HG03432 (cell line): ENCODE measurements at regions not wholly inside any gene's neighbourhood (a gene's known extent, or its start where the extent isn't known, plus 50 kb on each side); places are given as distances from the start of the nearest gene placed in this dataset.
A peak's percentile ranks its signal among the peaks of the same experiment; 100 is the strongest.
"Not testable (repeated sequence)": the region's sequence is repeated elsewhere in the genome, so short reads cannot be mapped to it uniquely, and the experiment has no call there.

Source experiments
- ATAC-seq: cut with Tn5 transposase; IDR thresholded peaks from one replicate; pipeline ENCODE4 v1.9.1; 2021; ENCODE audit warnings: mild to moderate bottlenecking, moderate library complexity; ENCODE audit not compliant: unreplicated experiment

DNA sequence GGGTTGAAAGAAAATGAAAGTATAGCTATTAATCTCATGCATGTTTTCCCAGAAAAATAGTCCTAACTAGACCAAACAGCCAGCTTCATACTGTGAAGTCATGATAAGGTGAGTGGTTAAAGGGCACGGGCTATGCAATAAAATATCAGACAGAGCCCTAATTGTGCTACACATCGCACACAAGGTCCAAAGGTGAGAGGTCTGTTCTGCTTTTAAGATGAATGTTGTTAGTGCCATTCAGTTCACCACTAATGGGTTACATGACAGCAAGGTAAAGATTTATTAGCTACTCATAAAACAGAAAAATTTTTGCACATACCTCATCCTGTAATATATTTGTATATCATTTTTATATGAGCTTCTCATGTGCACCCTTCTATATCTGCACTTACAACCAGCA, 105.0 kb upstream of the STK17B start:
- ATAC-seq = no peak

- ATAC-seq = no peak
Observed at GRCh38 chr2:196277002-196277401, 105.6 kb upstream of the STK17B start.

- no peak for ATAC-seq
Observed at GRCh38 chr2:196278491-196278911, 107.1 kb upstream of the STK17B start.

GRCh38 chr2:196279541-196279940, 108.2 kb upstream of the STK17B start:
- ATAC-seq = no peak

DNA sequence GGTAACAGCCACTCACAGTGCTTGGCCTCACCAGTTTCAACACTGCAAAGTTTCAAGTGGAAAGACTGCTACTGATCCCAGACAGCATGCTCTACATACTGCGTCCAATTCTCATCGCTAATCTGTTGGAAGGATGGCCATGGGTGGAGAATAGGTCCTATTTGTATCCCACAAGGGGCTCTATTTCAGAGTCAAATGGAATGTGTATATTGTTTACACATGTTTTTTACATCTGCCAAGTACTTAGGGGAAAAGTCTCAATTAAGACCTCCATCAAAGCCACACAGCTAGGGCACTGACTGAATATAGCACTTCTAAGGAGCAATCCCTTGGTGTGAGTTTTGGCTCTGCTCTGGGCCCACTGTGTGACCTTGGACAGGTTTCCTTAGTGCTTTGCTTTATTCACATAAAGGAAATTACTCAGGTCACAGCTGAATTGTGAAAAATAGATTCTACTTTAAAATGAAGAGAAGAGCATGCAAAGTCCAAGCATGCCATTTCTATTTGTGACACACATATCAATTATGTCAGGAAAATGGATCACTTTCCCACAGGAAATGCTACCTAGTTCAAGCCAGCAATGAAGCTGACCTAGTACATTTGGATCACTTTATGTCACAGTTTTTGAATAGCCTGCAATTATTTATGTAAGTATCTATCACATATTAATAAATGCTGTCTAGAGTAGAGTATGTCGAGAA, 112.9 kb upstream of the STK17B start:
- no peak for ATAC-seq

DNA sequence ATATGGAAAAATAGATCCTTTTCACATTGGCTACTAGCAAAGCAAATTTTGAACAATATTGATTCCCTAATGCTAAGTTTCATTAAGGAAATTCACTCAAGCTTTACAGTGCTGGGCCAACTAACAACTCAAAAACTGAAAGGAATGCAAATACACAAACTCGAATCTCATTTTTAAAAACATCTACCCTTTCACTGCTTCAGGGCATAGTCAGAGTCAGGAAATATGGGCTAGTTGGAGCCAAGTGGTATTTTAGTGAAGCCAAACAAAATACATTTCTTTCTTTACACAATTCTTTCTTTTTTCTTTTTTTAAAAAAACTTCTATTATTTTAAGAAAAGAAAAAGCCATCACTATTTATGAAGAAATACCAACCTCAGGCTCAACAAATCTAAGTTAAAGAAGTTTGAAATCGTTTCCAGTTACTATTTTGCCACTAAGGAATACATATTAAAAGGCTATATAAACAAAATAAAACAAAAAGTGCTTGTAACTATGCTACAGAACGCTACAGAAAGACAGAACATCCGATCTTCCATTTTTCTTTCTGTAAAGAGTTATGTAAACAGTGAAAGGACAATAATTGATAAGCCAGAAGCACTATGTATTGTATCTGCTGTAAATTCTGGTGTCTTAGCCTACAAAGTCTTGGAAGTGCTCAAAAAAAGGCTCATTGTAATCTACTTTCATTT, 113.6 kb upstream of the STK17B start:
- ATAC-seq = no peak

DNA sequence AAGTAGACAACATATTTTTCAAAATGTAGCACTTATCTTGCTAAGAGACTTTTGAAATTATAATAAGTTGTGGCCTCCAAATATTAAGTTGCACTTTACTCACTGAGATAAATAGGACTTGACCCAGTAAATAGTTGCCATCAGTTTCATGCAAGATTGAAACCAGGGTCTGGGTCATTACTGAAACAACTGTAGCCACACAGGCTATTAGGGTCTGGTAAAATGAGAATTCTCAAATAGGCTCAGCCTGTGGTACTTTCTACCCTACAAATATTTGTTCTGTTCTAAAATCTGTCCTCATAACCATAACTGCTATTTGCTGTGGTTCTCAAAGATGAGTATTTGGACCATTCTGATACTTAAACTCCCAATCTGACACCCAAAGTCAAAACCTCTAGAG, 115.4 kb upstream of the STK17B start:
- ATAC-seq = peak; percentile 40

- ATAC-seq = no peak
Observed at GRCh38 chr2:196287523-196287922, 116.1 kb upstream of the STK17B start.

DNA sequence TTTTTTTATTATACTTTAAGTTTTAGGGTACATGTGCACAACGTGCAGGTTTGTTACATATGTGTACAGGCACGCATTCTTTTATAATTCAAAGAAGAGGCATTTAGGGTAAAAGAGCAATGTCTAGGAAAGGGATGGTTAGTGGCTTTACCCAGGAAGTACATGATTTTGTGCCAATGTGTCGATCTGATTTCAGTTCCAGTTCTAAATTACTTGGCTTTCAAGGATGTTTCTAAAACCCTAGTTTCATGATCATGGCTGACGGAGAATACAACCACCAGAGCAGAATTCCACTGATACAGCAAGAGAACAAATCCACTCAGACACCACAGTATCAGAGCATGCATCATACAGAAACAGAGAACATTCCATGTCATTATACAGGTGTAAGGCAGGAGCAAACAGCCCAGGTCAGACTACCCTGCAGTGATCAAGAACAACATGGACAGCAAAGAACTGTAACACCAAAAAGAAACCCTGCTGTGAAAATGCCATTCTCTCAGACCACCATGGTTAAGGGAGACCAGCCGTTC, 116.7 kb upstream of the STK17B start:
- ATAC-seq = no peak

- ATAC-seq = peak; percentile 44
Observed at GRCh38 chr2:196289000-196289399, 117.6 kb upstream of the STK17B start.

DNA sequence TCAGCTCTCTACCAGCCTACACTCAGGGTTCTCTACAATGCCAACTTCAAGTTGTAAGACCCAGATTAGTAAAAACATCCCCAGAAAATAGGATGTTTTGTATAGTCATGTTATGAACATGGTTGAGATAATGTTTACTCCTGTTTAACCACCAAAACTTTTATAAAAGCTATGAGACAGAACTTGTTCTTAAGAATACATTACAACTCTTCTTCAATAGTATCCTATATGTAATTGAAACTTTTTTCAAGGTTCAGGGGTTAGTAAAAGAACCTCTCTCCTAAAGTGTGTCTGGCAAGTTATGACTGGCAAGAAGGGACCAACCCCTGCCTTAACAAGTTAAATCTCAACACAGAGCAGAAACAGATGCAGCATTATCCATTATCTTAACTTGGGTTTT, 118.8 kb upstream of the STK17B start:
- no peak for ATAC-seq

DNA sequence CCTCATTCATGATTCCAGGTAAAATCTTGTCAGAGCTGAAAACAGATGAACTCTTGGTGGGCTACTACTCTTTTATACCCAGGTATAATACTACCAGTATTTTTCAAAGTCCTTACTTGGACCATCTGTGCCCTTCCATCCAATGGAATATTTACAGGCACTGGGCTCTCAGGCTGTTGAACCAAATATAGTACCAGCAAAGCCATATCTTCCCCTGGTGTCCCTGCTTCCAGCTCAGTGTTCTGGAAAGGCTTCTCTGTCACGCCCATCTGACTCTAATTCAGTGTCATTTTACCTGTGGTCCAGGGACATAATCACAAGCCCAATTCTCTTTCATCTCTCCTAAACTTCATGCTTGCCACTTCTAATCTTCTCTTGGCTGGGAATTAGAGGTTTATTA, 119.2 kb upstream of the STK17B start:
- no peak for ATAC-seq

DNA sequence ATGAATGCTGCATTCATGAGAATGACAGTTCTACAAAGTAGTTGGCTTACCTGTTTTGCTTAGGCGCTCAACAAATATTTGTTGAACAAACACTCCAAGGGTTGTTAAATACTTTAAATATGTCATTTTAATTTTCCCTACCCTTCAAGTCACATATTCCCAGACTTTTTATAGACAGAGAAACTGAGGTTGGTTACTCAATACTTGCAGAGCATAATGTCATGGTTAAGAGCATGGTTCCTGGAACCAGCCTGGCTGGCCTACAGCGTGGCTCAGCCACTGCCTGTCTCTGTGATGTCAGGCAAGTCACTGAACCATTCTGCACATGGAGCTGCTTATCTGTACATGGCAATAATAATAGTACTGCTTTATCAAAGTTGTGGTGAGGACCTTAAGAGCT, 120.0 kb upstream of the STK17B start:
- ATAC-seq = peak; percentile 1

GRCh38 chr2:196291873-196292800, 120.8 kb upstream of the STK17B start:
- ATAC-seq = peak; percentile 41

DNA sequence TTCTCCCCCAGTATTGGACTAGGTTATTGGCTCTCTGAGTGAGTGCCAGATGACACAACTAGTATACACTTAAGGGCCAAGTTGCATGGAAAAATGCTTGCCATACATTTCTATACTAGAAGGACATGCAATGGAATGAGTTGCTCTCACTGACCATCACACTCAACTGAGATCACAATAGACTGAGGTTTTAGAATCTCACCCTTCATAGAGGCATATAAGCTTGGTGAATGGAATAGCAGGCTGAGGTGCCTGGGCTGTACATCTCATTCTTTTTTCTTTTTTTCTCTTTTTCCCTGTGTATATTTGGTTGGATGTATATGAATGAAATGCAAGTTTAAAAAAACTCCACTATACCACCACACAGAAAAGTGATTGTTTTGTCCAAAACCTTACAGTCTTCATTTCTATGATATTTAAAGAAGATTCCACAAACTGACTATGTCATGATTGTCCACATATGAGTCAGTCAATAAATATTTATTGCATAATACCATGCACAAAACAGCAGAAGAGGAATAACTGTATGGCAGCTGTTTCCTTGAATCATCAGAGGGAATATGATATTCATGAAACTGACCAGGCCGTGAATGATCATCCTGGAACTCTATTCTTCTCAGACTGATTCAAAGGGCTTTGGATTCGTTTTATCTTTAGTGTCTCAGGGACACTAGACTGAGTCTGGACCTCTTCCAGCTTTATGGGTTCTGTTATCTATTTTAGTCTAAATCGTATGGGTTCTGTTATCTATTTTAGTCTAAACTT, 122.6 kb upstream of the STK17B start:
- no peak for ATAC-seq

DNA sequence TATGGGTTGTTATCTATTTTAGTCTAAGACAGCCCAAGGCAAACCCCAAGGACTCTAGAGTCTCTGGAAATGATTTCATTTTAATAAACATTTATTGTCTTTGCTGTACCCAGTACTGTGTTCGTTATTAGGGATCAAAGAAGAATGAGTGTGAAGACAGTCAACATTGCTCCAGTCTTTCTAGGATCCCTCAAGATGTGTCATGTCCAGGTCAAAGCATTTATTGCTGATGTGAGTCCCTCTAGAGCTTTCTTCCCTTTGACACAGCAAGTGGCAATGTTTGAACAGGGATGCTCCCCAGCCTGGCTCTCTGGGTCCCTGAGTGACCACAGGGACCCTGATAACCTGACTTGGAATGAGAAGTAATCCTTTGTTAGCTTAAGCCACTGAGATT, 123.1 kb upstream of the STK17B start:
- no peak for ATAC-seq

DNA sequence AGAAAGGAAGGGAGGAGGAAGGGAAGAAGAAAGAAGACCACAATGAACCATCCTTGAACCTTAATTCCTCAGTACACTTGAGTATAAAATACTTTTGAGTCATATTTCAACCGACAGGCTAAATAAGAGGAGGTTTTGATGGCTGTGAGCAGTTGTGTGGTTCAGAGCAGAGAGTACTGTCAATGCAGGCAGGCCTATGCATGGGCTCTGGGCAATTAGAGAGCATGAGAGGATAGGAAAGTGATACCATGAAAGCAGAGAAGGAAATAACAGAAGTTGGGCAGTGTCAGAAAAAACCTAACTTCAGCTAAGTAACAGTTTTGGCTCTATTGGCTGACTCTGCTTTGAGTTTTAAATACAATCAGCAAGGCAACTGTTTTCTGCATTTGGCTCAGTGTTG, 123.6 kb upstream of the STK17B start:
- no peak for ATAC-seq

GRCh38 chr2:196298106-196298723, 126.8 kb upstream of the STK17B start:
- not testable (repeated sequence) for ATAC-seq

GRCh38 chr2:196307775-196308305, 136.5 kb upstream of the STK17B start:
- no peak for ATAC-seq

- ATAC-seq = no peak
Observed at GRCh38 chr2:196309691-196310090, 138.3 kb upstream of the STK17B start.
